CD4-positive, alpha-beta T cell (primary cell): ENCODE measurements at regions not wholly inside any gene's neighbourhood (a gene's known extent, or its start where the extent isn't known, plus 50 kb on each side); places are given as distances from the start of the nearest gene placed in this dataset.

Source experiments
- ATAC-seq: fragments of 200-7000 bp; cut with Tn5 transposase; one replicate; pipeline ENCODE4 v1.10.0; 2022; ENCODE audit warnings: mild to moderate bottlenecking; ENCODE audit not compliant: poor library complexity
- CTCF ChIA-PET: fragments of 350-600 bp; sonication (Branson Sonifier 250); formaldehyde crosslinking; loops from one replicate; lab custom pipeline; 2021; ENCODE audit warnings: antibody characterized with exemption, inconsistent platforms; lab: Charles Lee
- POLR2A ChIA-PET: fragments of 350-600 bp; sonication (Branson Sonifier 250); formaldehyde crosslinking; loops from one replicate; lab custom pipeline; 2021; ENCODE audit warnings: antibody characterized with exemption, inconsistent platforms; lab: Charles Lee
- DNase-seq, 14 experiments: peaks; one replicate each; pipeline ENCODE4 v3.0.0-alpha.2; 2013 to 2020; ENCODE audit warnings: mixed read lengths in 2 of 14
- H3K27ac ChIP-seq, 2 donors: one replicate each; pipeline versions ENCODE4 v1.5.1 to v1.7.0; 2013; ENCODE audit warnings: low read length in 2 of 2, low read depth in 1 of 2, mild to moderate bottlenecking in 1 of 2
- H3K27me3 ChIP-seq, 2 experiments: 1 replicate in 1 of 2; 2 replicates in 1 of 2; pipeline versions ENCODE4 v1.6.1 to v1.7.0; 2013; ENCODE audit warnings: low read length in 2 of 2, control low read depth in 1 of 2, mild to moderate bottlenecking in 1 of 2, moderate library complexity in 1 of 2; ENCODE audit not compliant: insufficient read depth in 2 of 2, control insufficient read depth in 1 of 2
- H3K36me3 ChIP-seq: one replicate; pipeline ENCODE4 v1.6.1; 2013; ENCODE audit warnings: low read length, control low read depth; ENCODE audit not compliant: insufficient read depth
- H3K4me1 ChIP-seq: one replicate; pipeline ENCODE4 v1.6.1; 2013; ENCODE audit warnings: low read length, control low read depth; ENCODE audit not compliant: insufficient read depth
- H3K4me3 ChIP-seq: one replicate; pipeline ENCODE4 v1.5.1; 2013; ENCODE audit warnings: mild to moderate bottlenecking, low read length, moderate library complexity
- H3K9me3 ChIP-seq, 2 experiments: 1 replicate in 1 of 2; 2 replicates in 1 of 2; pipeline versions ENCODE4 v1.6.1 to v1.7.0; 2013; ENCODE audit warnings: low read length in 2 of 2, mild to moderate bottlenecking in 2 of 2, control low read depth in 1 of 2, moderate library complexity in 1 of 2; ENCODE audit not compliant: control insufficient read depth in 1 of 2, insufficient read depth in 1 of 2
- H3K27ac Mint-ChIP-seq: one replicate; pipeline ENCODE4 v1.8.0; 2020; ENCODE audit warnings: mixed read lengths
- H3K27me3 Mint-ChIP-seq: one replicate; pipeline ENCODE4 v1.8.0; 2021; ENCODE audit warnings: mixed read lengths
- H3K36me3 Mint-ChIP-seq: one replicate; pipeline ENCODE4 v1.8.0; 2021; ENCODE audit warnings: low read depth, mixed read lengths
- H3K4me1 Mint-ChIP-seq: one replicate; pipeline ENCODE4 v1.8.0; 2021; ENCODE audit warnings: low read depth, mixed read lengths
- H3K4me3 Mint-ChIP-seq: one replicate; pipeline ENCODE4 v1.8.0; 2020; ENCODE audit warnings: mild to moderate bottlenecking, mixed read lengths
- H3K9me3 Mint-ChIP-seq: one replicate; pipeline ENCODE4 v1.8.0; 2020; ENCODE audit warnings: mixed read lengths
- intact Hi-C, 2 experiments: fragments of 100-400 bp; cut with DNase I in 1 of 2; cut with micrococcal nuclease in 1 of 2; formaldehyde crosslinking; loops; one replicate each; pipeline versions ENCODE4 v1.15.1 to v1.9.0; 2023 to 2025; cut with DNase I, micrococcal nuclease
- TF ChIP-seq, protein P1 (sequence below): fragments of 200-600 bp; IDR thresholded peaks from one replicate; pipeline ENCODE4 v1.8.0; 2022; ENCODE audit warnings: antibody characterized with exemption, mild to moderate bottlenecking

DNA sequence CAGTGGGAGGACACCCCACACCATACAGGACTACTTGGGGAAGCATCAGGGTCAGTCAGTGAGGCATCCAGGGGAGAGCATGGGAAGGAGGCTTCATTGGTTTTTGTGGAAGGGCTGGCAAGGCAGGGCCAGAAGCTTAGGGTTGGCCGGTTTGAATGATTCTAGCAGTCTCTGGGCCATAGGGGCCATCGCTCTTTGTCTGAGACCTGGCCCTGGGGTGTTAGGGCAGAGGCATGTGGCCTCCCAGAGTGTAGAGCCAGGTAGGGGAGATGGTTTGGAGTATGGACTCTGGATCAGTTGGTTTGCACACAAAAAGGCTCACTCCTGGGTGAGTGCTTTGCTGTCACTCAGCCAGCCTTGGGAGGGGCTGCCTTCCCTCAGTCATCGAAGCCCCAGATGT lies 98.5 kb downstream of the GLI2 start:
- intact Hi-C loops: no loop called here
- Mint-ChIP-seq H3K27me3 (no peaks in the 10 kb centered on the region), H3K36me3 (no peaks in the 10 kb centered on the region), H3K27ac (no peak overlapping the region), H3K4me1 (no peaks in the 10 kb centered on the region), H3K4me3 (no peak overlapping the region), H3K9me3 (no peaks in the 10 kb centered on the region)
- Histone ChIP-seq H3K4me3 (no peak overlapping the region), H3K27me3 (no peaks in the 10 kb centered on the region), H3K36me3 (no peaks in the 10 kb centered on the region), H3K4me1 (no peaks in the 10 kb centered on the region), H3K27ac (no peak overlapping the region), H3K9me3 (no peaks in the 10 kb centered on the region)
- ATAC-seq (no peak), DNase-seq (no peak)
- CTCF ChIA-PET: no interaction called here
- POLR2A ChIA-PET: no interaction called here
- TF ChIP-seq, protein P1, sequence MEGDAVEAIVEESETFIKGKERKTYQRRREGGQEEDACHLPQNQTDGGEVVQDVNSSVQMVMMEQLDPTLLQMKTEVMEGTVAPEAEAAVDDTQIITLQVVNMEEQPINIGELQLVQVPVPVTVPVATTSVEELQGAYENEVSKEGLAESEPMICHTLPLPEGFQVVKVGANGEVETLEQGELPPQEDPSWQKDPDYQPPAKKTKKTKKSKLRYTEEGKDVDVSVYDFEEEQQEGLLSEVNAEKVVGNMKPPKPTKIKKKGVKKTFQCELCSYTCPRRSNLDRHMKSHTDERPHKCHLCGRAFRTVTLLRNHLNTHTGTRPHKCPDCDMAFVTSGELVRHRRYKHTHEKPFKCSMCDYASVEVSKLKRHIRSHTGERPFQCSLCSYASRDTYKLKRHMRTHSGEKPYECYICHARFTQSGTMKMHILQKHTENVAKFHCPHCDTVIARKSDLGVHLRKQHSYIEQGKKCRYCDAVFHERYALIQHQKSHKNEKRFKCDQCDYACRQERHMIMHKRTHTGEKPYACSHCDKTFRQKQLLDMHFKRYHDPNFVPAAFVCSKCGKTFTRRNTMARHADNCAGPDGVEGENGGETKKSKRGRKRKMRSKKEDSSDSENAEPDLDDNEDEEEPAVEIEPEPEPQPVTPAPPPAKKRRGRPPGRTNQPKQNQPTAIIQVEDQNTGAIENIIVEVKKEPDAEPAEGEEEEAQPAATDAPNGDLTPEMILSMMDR: no peak

DNA sequence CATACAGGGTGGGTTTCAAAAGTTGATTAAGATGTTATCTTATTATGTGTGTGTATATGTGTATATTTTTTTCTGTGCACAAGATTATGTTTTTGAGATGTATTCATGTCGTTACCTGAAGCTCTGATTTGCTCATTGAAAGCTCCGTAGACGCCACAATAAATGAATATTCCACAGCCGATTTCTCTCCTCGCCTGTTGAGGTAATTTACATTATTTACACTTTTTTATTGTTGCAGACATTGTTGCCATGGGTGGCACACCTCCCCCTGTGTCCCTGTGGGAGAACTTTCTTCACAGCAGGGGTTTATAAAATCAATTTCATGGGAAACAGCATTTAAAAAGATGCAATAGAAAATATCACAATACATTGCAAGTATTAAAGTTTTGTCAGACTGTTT lies 100.6 kb downstream of the GLI2 start:
- CTCF ChIA-PET: no interaction called here
- H3K4me3 Mint-ChIP-seq: no peak overlapping the region
- no peak for DNase-seq

DNA sequence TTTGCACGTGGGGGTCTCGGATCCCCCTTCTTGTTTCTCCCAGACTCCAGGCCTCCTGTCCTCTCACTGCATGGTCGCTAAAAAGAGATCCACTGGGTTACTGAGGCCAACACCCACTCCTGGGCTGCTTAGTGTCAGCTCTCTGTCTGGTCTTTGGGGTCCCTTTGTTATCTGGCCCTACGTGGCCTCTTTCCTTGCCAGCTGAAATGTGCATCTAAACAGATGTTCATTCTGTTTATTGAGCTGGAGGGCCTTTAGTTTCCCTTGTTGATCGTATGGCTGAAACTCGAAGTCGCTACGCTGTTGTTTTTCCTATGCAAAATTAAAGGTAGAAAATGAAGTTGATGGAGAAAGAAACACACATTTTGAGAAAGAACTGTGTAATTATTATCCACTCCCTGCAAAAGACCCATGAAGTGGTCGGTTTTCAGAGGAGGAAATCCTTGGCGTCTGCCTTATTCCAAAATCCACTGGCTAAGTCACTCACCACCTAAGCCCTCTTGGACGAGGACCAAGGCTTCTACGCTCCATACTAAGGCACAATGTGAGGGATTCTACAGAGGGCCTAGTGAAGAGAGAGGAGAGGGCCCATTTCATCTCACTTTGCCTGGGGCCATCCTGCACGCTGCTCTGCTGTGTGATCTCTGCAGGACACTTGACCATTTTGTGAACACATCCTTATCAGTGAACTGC lies 105.3 kb downstream of the GLI2 start:
- H3K27me3 Mint-ChIP-seq: peaks cover 12% of the 10 kb centered on the region
- ChIA-PET POLR2A (no interaction called here), CTCF (no interaction called here)
- H3K4me1 ChIP-seq: no peaks in the 10 kb centered on the region
- no peak overlapping the region for H3K27ac ChIP-seq
- DNase-seq (no peak), ATAC-seq (no peak)
- no peaks in the 10 kb centered on the region for H3K4me1 Mint-ChIP-seq
- no peak overlapping the region for H3K4me3 Mint-ChIP-seq
- H3K27me3 ChIP-seq: peaks cover 0 to 5% of the 10 kb centered on the region in 2 experiments
- no peaks in the 10 kb centered on the region for H3K9me3 Mint-ChIP-seq
- H3K4me3 ChIP-seq: no peak overlapping the region
- no peaks in the 10 kb centered on the region for H3K36me3 Mint-ChIP-seq
- intact Hi-C loops: no loop called here
- TF ChIP-seq, protein P1: no peak
- no peak overlapping the region for H3K27ac Mint-ChIP-seq
- no peaks in the 10 kb centered on the region for H3K9me3 ChIP-seq
- no peaks in the 10 kb centered on the region for H3K36me3 ChIP-seq

More for the DNA sequence above, 100.6 kb downstream of the GLI2 start:
- Histone ChIP-seq H3K4me1 (no peaks in the 10 kb centered on the region), H3K9me3 (no peaks in the 10 kb centered on the region), H3K27ac (no peak overlapping the region), H3K27me3 (peaks cover 0 to 3% of the 10 kb centered on the region in 2 experiments), H3K36me3 (no peaks in the 10 kb centered on the region), H3K4me3 (no peak overlapping the region)
- H3K4me1 Mint-ChIP-seq: no peaks in the 10 kb centered on the region
- intact Hi-C loops: no loop called here
- H3K36me3 Mint-ChIP-seq: no peaks in the 10 kb centered on the region
- POLR2A ChIA-PET: no interaction called here
- no peak for ATAC-seq
- H3K9me3 Mint-ChIP-seq: no peaks in the 10 kb centered on the region
- TF ChIP-seq, protein P1: no peak
- peaks cover 12% of the 10 kb centered on the region for H3K27me3 Mint-ChIP-seq
- H3K27ac Mint-ChIP-seq: no peak overlapping the region
